Naive thymus-derived CD4-positive, alpha-beta T cell (primary cell): ENCODE measurements at regions not wholly inside any gene's neighbourhood (a gene's known extent, or its start where the extent isn't known, plus 50 kb on each side); places are given as distances from the start of the nearest gene placed in this dataset.

Source experiments
- ATAC-seq: fragments of 150-1000 bp; cut with Tn5 transposase; 2 replicates; pipeline ENCODE4 v1.10.0; 2021; ENCODE audit warnings: mild to moderate bottlenecking, moderate library complexity
- CTCF ChIA-PET: fragments of 350-600 bp; sonication (Branson Sonifier 250); formaldehyde crosslinking; loops from one replicate; lab custom pipeline; 2021; ENCODE audit warnings: antibody characterized with exemption; lab: Charles Lee
- POLR2A ChIA-PET: fragments of 350-600 bp; sonication (Branson Sonifier 250); formaldehyde crosslinking; loops from one replicate; lab custom pipeline; 2021; ENCODE audit warnings: antibody characterized with exemption, inconsistent platforms; lab: Charles Lee
- DNase-seq, 9 donors: peaks; one replicate each; pipeline versions ENCODE4 v3.0.0 to v3.0.0-alpha.2; 2020 to 2022; ENCODE audit warnings: mixed read lengths in 1 of 9
- H3K27ac ChIP-seq: one replicate; pipeline ENCODE4 v1.7.0; 2013; ENCODE audit warnings: mild to moderate bottlenecking, low read depth, low read length, moderate library complexity
- H3K27me3 ChIP-seq, 2 donors: one replicate each; pipeline ENCODE4 v1.7.0; 2013; ENCODE audit warnings: low read length in 2 of 2, mild to moderate bottlenecking in 2 of 2, moderate library complexity in 2 of 2; ENCODE audit not compliant: control insufficient read depth in 2 of 2, insufficient read depth in 2 of 2
- H3K36me3 ChIP-seq, 3 experiments: 1 replicate in 2 of 3; 2 replicates in 1 of 3; pipeline ENCODE4 v1.7.0; 2013; ENCODE audit warnings: low read length in 3 of 3, mild to moderate bottlenecking in 3 of 3, moderate library complexity in 1 of 3; ENCODE audit not compliant: insufficient read depth in 3 of 3, control insufficient read depth in 2 of 3
- H3K4me1 ChIP-seq, 2 donors: one replicate each; pipeline ENCODE4 v1.7.0; 2013; ENCODE audit warnings: low read length in 2 of 2, mild to moderate bottlenecking in 2 of 2, moderate library complexity in 1 of 2; ENCODE audit not compliant: control insufficient read depth in 2 of 2, insufficient read depth in 2 of 2
- H3K4me3 ChIP-seq: 2 replicates; pipeline ENCODE4 v1.7.0; 2013; ENCODE audit warnings: mild to moderate bottlenecking, low read length
- H3K9me3 ChIP-seq, 3 experiments: 1 replicate in 2 of 3; 2 replicates in 1 of 3; pipeline ENCODE4 v1.7.0; 2013; ENCODE audit warnings: low read length in 3 of 3; ENCODE audit not compliant: control insufficient read depth in 2 of 3
- H3K27ac Mint-ChIP-seq, 9 donors: one replicate each; pipeline ENCODE4 v1.8.0; 2020 to 2022; ENCODE audit warnings: mixed read lengths in 9 of 9, mild to moderate bottlenecking in 8 of 9, moderate library complexity in 5 of 9, inconsistent platforms in 2 of 9
- H3K27me3 Mint-ChIP-seq, 5 donors: one replicate each; pipeline ENCODE4 v1.8.0; 2021 to 2022; ENCODE audit warnings: mixed read lengths in 5 of 5, mild to moderate bottlenecking in 1 of 5
- H3K36me3 Mint-ChIP-seq, 5 donors: one replicate each; pipeline ENCODE4 v1.8.0; 2020 to 2022; ENCODE audit warnings: mixed read lengths in 5 of 5, mild to moderate bottlenecking in 3 of 5, inconsistent platforms in 1 of 5
- H3K4me1 Mint-ChIP-seq, 7 donors: one replicate each; pipeline ENCODE4 v1.8.0; 2020 to 2022; ENCODE audit warnings: mixed read lengths in 7 of 7, mild to moderate bottlenecking in 3 of 7, inconsistent platforms in 1 of 7
- H3K4me3 Mint-ChIP-seq, 10 donors: one replicate each; pipeline ENCODE4 v1.8.0; 2020 to 2022; ENCODE audit warnings: mild to moderate bottlenecking in 10 of 10, mixed read lengths in 10 of 10, moderate library complexity in 6 of 10, inconsistent platforms in 2 of 10
- H3K9me3 Mint-ChIP-seq, 11 donors: one replicate each; pipeline ENCODE4 v1.8.0; 2020 to 2022; ENCODE audit warnings: mixed read lengths in 11 of 11, mild to moderate bottlenecking in 4 of 11, inconsistent platforms in 1 of 11, moderate library complexity in 1 of 11
- intact Hi-C, 2 donors: fragments of 100-400 bp; cut with micrococcal nuclease; formaldehyde crosslinking; loops; one replicate each; pipeline ENCODE4 v1.15.1; 2023

GRCh38 chr13:67752759-67753158 is 522.6 kb upstream of the PCDH9 start:
- no peak for ATAC-seq

GRCh38 chr13:67742478-67742877 is 512.3 kb upstream of the PCDH9 start:
- Mint-ChIP-seq H3K27me3 (no peaks in the 10 kb centered on the region), H3K9me3 (peaks cover 2 to 21% (median 5%) of the 10 kb centered on the region in 11 donors)
- intact Hi-C loops = no loop called here

More at GRCh38 chr13:67752759-67753158, 522.6 kb upstream of the PCDH9 start:
- Mint-ChIP-seq H3K27me3 (no peaks in the 10 kb centered on the region), H3K4me3 (no peak overlapping the region), H3K9me3 (peaks cover 6 to 37% (median 13%) of the 10 kb centered on the region in 11 donors), H3K4me1 (no peaks in the 10 kb centered on the region), H3K27ac (no peak overlapping the region), H3K36me3 (peaks cover 0 to 4% (median 0%) of the 10 kb centered on the region in 5 donors)
- ChIA-PET CTCF (no interaction called here), POLR2A (no interaction called here)
- Histone ChIP-seq H3K4me1 (no peaks in the 10 kb centered on the region), H3K27me3 (no peaks in the 10 kb centered on the region), H3K36me3 (no peaks in the 10 kb centered on the region), H3K9me3 (no peaks in the 10 kb centered on the region), H3K4me3 (no peak overlapping the region), H3K27ac (no peak overlapping the region)
- intact Hi-C loops = no loop called here
- no peak for DNase-seq

GRCh38 chr13:67740871-67741535 is 510.9 kb upstream of the PCDH9 start:
- intact Hi-C loops = no loop called here
- H3K27ac ChIP-seq = no peak overlapping the region
- no peaks in the 10 kb centered on the region for H3K27me3 ChIP-seq
- H3K27ac Mint-ChIP-seq = no peak overlapping the region
- peaks cover 2 to 17% (median 6%) of the 10 kb centered on the region in 11 donors for H3K9me3 Mint-ChIP-seq
- no peak overlapping the region for H3K4me3 ChIP-seq
- H3K4me1 ChIP-seq = no peaks in the 10 kb centered on the region
- DNase-seq (no peak), ATAC-seq (no peak)
- no peaks in the 10 kb centered on the region for H3K9me3 ChIP-seq
- no peaks in the 10 kb centered on the region for H3K4me1 Mint-ChIP-seq
- H3K36me3 Mint-ChIP-seq = no peaks in the 10 kb centered on the region
- H3K4me3 Mint-ChIP-seq = no peak overlapping the region
- no peaks in the 10 kb centered on the region for H3K36me3 ChIP-seq
- ChIA-PET POLR2A (no interaction called here), CTCF (no interaction called here)
- no peaks in the 10 kb centered on the region for H3K27me3 Mint-ChIP-seq

More at GRCh38 chr13:67742478-67742877, 512.3 kb upstream of the PCDH9 start:
- Mint-ChIP-seq H3K4me3 (no peak overlapping the region), H3K4me1 (no peaks in the 10 kb centered on the region), H3K27ac (no peak overlapping the region), H3K36me3 (no peaks in the 10 kb centered on the region)
- Histone ChIP-seq H3K27me3 (no peaks in the 10 kb centered on the region), H3K27ac (no peak overlapping the region), H3K9me3 (no peaks in the 10 kb centered on the region), H3K4me1 (no peaks in the 10 kb centered on the region), H3K36me3 (no peaks in the 10 kb centered on the region), H3K4me3 (no peak overlapping the region)
- DNase-seq = no peak
- no peak for ATAC-seq
- POLR2A ChIA-PET = no interaction called here
- CTCF ChIA-PET = no interaction called here

GRCh38 chr13:67736646-67737420 is 506.7 kb upstream of the PCDH9 start:
- Histone ChIP-seq H3K4me1 (no peaks in the 10 kb centered on the region), H3K4me3 (no peak overlapping the region), H3K27ac (no peak overlapping the region), H3K9me3 (no peaks in the 10 kb centered on the region), H3K36me3 (no peaks in the 10 kb centered on the region), H3K27me3 (no peaks in the 10 kb centered on the region)
- Mint-ChIP-seq H3K9me3 (peaks cover 2 to 23% (median 4%) of the 10 kb centered on the region in 11 donors), H3K4me3 (no peak overlapping the region), H3K36me3 (no peaks in the 10 kb centered on the region), H3K4me1 (no peaks in the 10 kb centered on the region), H3K27me3 (no peaks in the 10 kb centered on the region), H3K27ac (no peak overlapping the region)
- POLR2A ChIA-PET = no interaction called here
- CTCF ChIA-PET = no interaction called here
- intact Hi-C loops = no loop called here
- DNase-seq (no peak), ATAC-seq (no peak)

GRCh38 chr13:67735651-67736050 is 505.5 kb upstream of the PCDH9 start:
- DNase-seq (no peak), ATAC-seq (no peak)
- no peaks in the 10 kb centered on the region for H3K27me3 ChIP-seq
- H3K36me3 ChIP-seq = no peaks in the 10 kb centered on the region
- Mint-ChIP-seq H3K4me1 (no peaks in the 10 kb centered on the region), H3K27ac (no peak overlapping the region), H3K9me3 (peaks cover 2 to 33% (median 5%) of the 10 kb centered on the region in 11 donors), H3K36me3 (no peaks in the 10 kb centered on the region), H3K27me3 (no peaks in the 10 kb centered on the region), H3K4me3 (no peak overlapping the region)
- ChIA-PET CTCF (no interaction called here), POLR2A (no interaction called here)
- intact Hi-C loops = no loop called here
- H3K4me3 ChIP-seq = no peak overlapping the region
- no peaks in the 10 kb centered on the region for H3K4me1 ChIP-seq
- no peak overlapping the region for H3K27ac ChIP-seq
- H3K9me3 ChIP-seq = no peaks in the 10 kb centered on the region

- no peaks in the 10 kb centered on the region for H3K4me1 ChIP-seq
- Mint-ChIP-seq H3K4me3 (no peak overlapping the region), H3K27ac (no peak overlapping the region), H3K27me3 (no peaks in the 10 kb centered on the region), H3K36me3 (no peaks in the 10 kb centered on the region), H3K4me1 (no peaks in the 10 kb centered on the region), H3K9me3 (peaks cover 1 to 60% (median 26%) of the 10 kb centered on the region in 11 donors)
- CTCF ChIA-PET = no interaction called here
- no peaks in the 10 kb centered on the region for H3K36me3 ChIP-seq
- DNase-seq = no peak
- intact Hi-C loops = no loop called here
- no peak overlapping the region for H3K27ac ChIP-seq
- POLR2A ChIA-PET = no interaction called here
- no peak for ATAC-seq
- H3K27me3 ChIP-seq = no peaks in the 10 kb centered on the region
- peaks cover 0 to 4% (median 0%) of the 10 kb centered on the region in 3 experiments for H3K9me3 ChIP-seq
- no peak overlapping the region for H3K4me3 ChIP-seq
Observed at GRCh38 chr13:67726979-67727378, 496.8 kb upstream of the PCDH9 start.
